A673 (cell line): ENCODE measurements at regions not wholly inside any gene's neighbourhood (a gene's known extent, or its start where the extent isn't known, plus 50 kb on each side); places are given as distances from the start of the nearest gene placed in this dataset.

ENCODE experiments used
- BruUV-seq: library from RNA; stranded (reverse); fragments of 400-500 nt; replicated peaks from 2 replicates; lab custom pipeline; 2021; lab: Mats Ljungman, UMichigan
- CTCF ChIA-PET: fragments of 300-600 bp; sonication (Branson Sonifier 250); formaldehyde crosslinking; loops from one replicate; lab custom pipeline; 2022; ENCODE audit warnings: antibody characterized with exemption; lab: Charles Lee
- POLR2A ChIA-PET: fragments of 300-600 bp; sonication (Branson Sonifier 250); formaldehyde crosslinking; loops from one replicate; lab custom pipeline; 2022; ENCODE audit warnings: antibody characterized with exemption; ENCODE audit not compliant: low non-redundant PET; lab: Charles Lee
- DNase-seq: peaks from one replicate; pipeline ENCODE4 v3.0.0-alpha.2; 2015; ENCODE audit warnings: low spot score
- H3K27ac ChIP-seq: fragments of 200-600 bp; sonication (generic); 2 replicates; pipeline ENCODE4 v1.5.1; 2016; ENCODE audit warnings: mixed run types, low read depth, mild to moderate bottlenecking, mixed read lengths, antibody characterized with exemption, low read length; ENCODE audit not compliant: poor library complexity, severe bottlenecking
- H3K27me3 ChIP-seq: fragments of 200-600 bp; sonication (generic); replicated peaks from 2 replicates; pipeline ENCODE4 v1.6.1; 2017; ENCODE audit warnings: mixed run types, low read depth, mild to moderate bottlenecking, mixed read lengths, antibody characterized with exemption, low read length; ENCODE audit not compliant: insufficient read depth, poor library complexity
- H3K36me3 ChIP-seq: fragments of 200-600 bp; sonication (generic); 2 replicates; pipeline ENCODE4 v1.6.1; 2016; ENCODE audit warnings: mixed run types, mild to moderate bottlenecking, mixed read lengths, antibody characterized with exemption, low read length; ENCODE audit not compliant: insufficient read depth, poor library complexity, severe bottlenecking
- H3K4me1 ChIP-seq: fragments of 200-600 bp; sonication (generic); 2 replicates; pipeline ENCODE4 v1.6.1; 2017; ENCODE audit warnings: mixed run types, mild to moderate bottlenecking, mixed read lengths, antibody characterized with exemption, low read length; ENCODE audit not compliant: insufficient read depth, poor library complexity, severe bottlenecking
- H3K4me3 ChIP-seq: fragments of 200-600 bp; sonication (generic); 2 replicates; pipeline ENCODE4 v1.5.1; 2016; ENCODE audit warnings: low read depth, mixed run types, mild to moderate bottlenecking, mixed read lengths, low read length; ENCODE audit not compliant: poor library complexity, severe bottlenecking
- H3K9me3 ChIP-seq: fragments of 200-600 bp; sonication (generic); 2 replicates; pipeline ENCODE4 v1.6.1; 2016; ENCODE audit warnings: mixed run types, low read depth, mild to moderate bottlenecking, mixed read lengths, antibody characterized with exemption, low read length; ENCODE audit not compliant: poor library complexity, severe bottlenecking
- CTCF ChIP-seq: fragments of 300-800, 200-600 bp; sonication (generic); conservative IDR thresholded peaks from 2 replicates; pipeline ENCODE4 v1.5.1; 2017; ENCODE audit warnings: low read depth, mild to moderate bottlenecking, antibody characterized with exemption, low read length, moderate library complexity, mixed read lengths
- EZH2 ChIP-seq: fragments of 200-600 bp; sonication (generic); IDR thresholded peaks from 2 replicates; pipeline ENCODE4 v1.6.1; 2017; ENCODE audit warnings: borderline replicate concordance, low read depth, mild to moderate bottlenecking, mixed read lengths, antibody characterized with exemption, low read length; ENCODE audit not compliant: poor library complexity, severe bottlenecking
- intact Hi-C: fragments of 100-400 bp; cut with micrococcal nuclease; formaldehyde crosslinking; loops from one replicate; pipeline ENCODE4 v1.10.0; 2022; ENCODE audit not compliant: unreplicated experiment

GRCh38 chr2:222809582-222809981, 51.3 kb upstream of the ACSL3 start:
- CTCF ChIA-PET, result no interaction called here

GRCh38 chr2:222810044-222810443, 50.8 kb upstream of the ACSL3 start:
- ChIA-PET POLR2A (no interaction called here), CTCF (no interaction called here)
- Histone ChIP-seq H3K4me3 (no peak overlapping the region), H3K36me3 (no peaks in the 10 kb centered on the region), H3K27me3 (no peaks in the 10 kb centered on the region), H3K27ac (no peak overlapping the region), H3K4me1 (no peaks in the 10 kb centered on the region), H3K9me3 (no peaks in the 10 kb centered on the region)
- no peak for TF ChIP-seq CTCF
- TF ChIP-seq EZH2, result no peak
- no peak for DNase-seq
- intact Hi-C loops, result no loop called here
- BruUV-seq, result no TSS peak

More at GRCh38 chr2:222809582-222809981, 51.3 kb upstream of the ACSL3 start:
- TF ChIP-seq CTCF (no peak), EZH2 (no peak)
- intact Hi-C loops, result no loop called here
- Histone ChIP-seq H3K36me3 (no peaks in the 10 kb centered on the region), H3K27ac (no peak overlapping the region), H3K27me3 (no peaks in the 10 kb centered on the region), H3K4me1 (no peaks in the 10 kb centered on the region), H3K4me3 (no peak overlapping the region), H3K9me3 (no peaks in the 10 kb centered on the region)
- BruUV-seq, result no TSS peak
- DNase-seq, result no peak
- POLR2A ChIA-PET, result no interaction called here
